Calu3 (cell line): ENCODE measurements at regions not wholly inside any gene's neighbourhood (a gene's known extent, or its start where the extent isn't known, plus 50 kb on each side); places are given as distances from the start of the nearest gene placed in this dataset.

Source experiments
- BruUV-seq: library from RNA; stranded (reverse); fragments of 400-500 nt; replicated peaks from 2 replicates; lab custom pipeline; 2021; lab: Mats Ljungman, UMichigan
- CTCF ChIA-PET: fragments of 300-600 bp; sonication (Branson Sonifier 250); formaldehyde crosslinking; loops from one replicate; lab custom pipeline; 2022; ENCODE audit warnings: antibody characterized with exemption; lab: Charles Lee
- DNase-seq: peaks from one replicate; pipeline ENCODE4 v3.0.0; 2022
- H3K27ac Mint-ChIP-seq: one replicate; pipeline ENCODE4 v1.8.0; 2022; ENCODE audit warnings: mixed read lengths; ENCODE audit not compliant: unreplicated experiment
- H3K27me3 Mint-ChIP-seq: one replicate; pipeline ENCODE4 v1.8.0; 2022; ENCODE audit warnings: mixed read lengths; ENCODE audit not compliant: unreplicated experiment
- H3K36me3 Mint-ChIP-seq: one replicate; pipeline ENCODE4 v1.8.0; 2022; ENCODE audit warnings: mild to moderate bottlenecking, moderate library complexity, mixed read lengths; ENCODE audit not compliant: insufficient read depth, unreplicated experiment
- H3K4me1 Mint-ChIP-seq: one replicate; pipeline ENCODE4 v1.8.0; 2022; ENCODE audit warnings: mild to moderate bottlenecking, low read depth, mixed read lengths; ENCODE audit not compliant: unreplicated experiment
- H3K4me3 Mint-ChIP-seq: one replicate; pipeline ENCODE4 v1.8.0; 2022; ENCODE audit warnings: mild to moderate bottlenecking, low read depth, moderate library complexity, mixed read lengths; ENCODE audit not compliant: unreplicated experiment
- H3K9me3 Mint-ChIP-seq: one replicate; pipeline ENCODE4 v1.8.0; 2022; ENCODE audit warnings: low read depth, mixed read lengths; ENCODE audit not compliant: unreplicated experiment
- intact Hi-C: fragments of 100-400 bp; cut with micrococcal nuclease; formaldehyde crosslinking; loops from one replicate; pipeline ENCODE4 v1.10.0; 2022; ENCODE audit not compliant: unreplicated experiment
- TF ChIP-seq, protein P1 (sequence below): fragments of 200-600 bp; IDR thresholded peaks from one replicate; pipeline ENCODE4 v1.8.0; 2022; ENCODE audit warnings: antibody characterized with exemption; ENCODE audit not compliant: unreplicated experiment

- H3K4me1 Mint-ChIP-seq = peaks cover 14% of the 10 kb centered on the region
- BruUV-seq = no TSS peak
- TF ChIP-seq, protein P1, sequence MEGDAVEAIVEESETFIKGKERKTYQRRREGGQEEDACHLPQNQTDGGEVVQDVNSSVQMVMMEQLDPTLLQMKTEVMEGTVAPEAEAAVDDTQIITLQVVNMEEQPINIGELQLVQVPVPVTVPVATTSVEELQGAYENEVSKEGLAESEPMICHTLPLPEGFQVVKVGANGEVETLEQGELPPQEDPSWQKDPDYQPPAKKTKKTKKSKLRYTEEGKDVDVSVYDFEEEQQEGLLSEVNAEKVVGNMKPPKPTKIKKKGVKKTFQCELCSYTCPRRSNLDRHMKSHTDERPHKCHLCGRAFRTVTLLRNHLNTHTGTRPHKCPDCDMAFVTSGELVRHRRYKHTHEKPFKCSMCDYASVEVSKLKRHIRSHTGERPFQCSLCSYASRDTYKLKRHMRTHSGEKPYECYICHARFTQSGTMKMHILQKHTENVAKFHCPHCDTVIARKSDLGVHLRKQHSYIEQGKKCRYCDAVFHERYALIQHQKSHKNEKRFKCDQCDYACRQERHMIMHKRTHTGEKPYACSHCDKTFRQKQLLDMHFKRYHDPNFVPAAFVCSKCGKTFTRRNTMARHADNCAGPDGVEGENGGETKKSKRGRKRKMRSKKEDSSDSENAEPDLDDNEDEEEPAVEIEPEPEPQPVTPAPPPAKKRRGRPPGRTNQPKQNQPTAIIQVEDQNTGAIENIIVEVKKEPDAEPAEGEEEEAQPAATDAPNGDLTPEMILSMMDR = no peak
- no peak overlapping the region for H3K4me3 Mint-ChIP-seq
- peaks cover 15% of the 10 kb centered on the region for H3K9me3 Mint-ChIP-seq
- H3K36me3 Mint-ChIP-seq = peaks cover 4% of the 10 kb centered on the region
- CTCF ChIA-PET = no interaction called here
- DNase-seq = no peak
- intact Hi-C loops = no loop called here
- no peaks in the 10 kb centered on the region for H3K27me3 Mint-ChIP-seq
- H3K27ac Mint-ChIP-seq = no peak overlapping the region
Observed at GRCh38 chrX:115889121-115889890, 281.2 kb upstream of the AGTR2 start.

DNA sequence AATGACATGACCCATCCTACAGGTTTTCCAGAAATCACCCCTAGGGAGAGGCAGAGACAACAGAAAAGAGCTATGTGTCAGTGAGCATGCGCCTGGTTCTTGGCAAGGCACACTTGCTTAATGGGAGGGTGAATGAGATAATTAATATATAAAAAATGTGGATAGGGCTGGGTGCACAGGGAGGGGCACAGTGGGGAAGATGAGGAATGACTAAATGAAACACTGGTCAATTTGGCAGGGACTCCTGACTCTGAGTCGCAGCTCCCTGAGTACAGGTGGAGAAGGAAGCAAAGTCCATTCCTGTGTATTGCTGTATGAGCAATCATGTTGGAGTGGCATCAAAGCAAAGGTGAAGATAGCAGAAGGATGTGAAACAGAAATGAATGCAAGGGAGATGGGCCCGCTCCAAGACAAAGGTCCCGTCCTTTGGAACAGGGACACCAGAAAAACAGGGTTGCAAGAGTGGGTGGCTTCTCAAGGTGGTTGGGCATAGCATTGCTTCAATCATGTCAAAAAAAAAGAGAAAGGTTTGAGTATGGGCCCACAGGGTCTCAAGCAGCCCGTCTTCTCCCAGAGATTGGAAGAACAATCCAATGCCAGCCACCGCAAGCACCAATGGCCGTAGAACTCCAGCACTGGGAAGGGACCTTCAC is 278.4 kb upstream of the AGTR2 start:
- H3K27me3 Mint-ChIP-seq = no peaks in the 10 kb centered on the region

DNA sequence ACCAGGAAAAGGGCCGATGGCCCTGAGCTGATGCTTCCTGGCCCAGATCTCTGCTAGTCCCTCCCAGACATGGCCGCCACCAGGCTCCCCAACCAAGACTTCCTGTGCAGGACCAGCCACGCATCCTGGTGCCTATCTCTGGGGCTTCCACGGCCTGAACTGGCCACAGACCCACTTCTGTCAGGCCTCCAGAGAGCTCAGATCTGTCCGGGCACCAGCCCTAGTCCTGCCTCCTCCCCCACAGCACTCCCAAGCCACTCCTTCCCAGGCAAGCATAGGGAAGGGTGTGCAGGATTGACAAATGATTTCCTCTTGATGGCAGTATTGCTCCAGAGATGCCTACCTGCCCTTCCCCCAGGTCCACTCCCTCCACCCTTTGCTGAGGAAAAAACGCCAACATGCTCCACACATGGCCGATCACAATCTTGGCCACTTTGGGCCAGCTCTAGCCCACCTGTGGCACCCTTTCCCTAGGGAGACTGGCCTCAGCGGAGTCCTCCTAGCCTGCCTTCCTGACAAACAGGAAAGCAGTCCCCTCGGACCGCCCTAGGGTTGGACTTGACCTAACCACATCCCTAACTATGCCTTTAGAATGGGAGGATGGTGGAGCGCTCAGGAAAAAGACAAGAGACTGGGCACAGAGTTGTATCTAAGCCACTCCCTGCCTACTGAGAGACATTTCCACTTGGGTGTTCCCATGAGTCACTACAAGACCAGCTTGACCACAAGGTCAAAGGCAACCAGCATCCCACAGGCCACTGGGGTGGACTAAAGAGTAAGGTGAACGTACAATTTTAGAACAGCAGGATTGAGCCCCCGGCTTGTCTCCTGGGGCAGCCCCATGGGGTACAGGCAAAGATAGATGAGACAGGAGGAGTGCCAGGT is 277.5 kb upstream of the AGTR2 start:
- Mint-ChIP-seq H3K27me3 (no peaks in the 10 kb centered on the region), H3K36me3 (peaks cover 2% of the 10 kb centered on the region), H3K9me3 (peaks cover 16% of the 10 kb centered on the region), H3K4me3 (no peak overlapping the region), H3K27ac (no peak overlapping the region), H3K4me1 (peaks cover 14% of the 10 kb centered on the region)
- no TSS peak for BruUV-seq
- CTCF ChIA-PET = no interaction called here
- TF ChIP-seq, protein P1 = no peak
- no peak for DNase-seq
- intact Hi-C loops = no loop called here

More for the DNA sequence above, 278.4 kb upstream of the AGTR2 start:
- TF ChIP-seq, protein P1 = no peak
- H3K36me3 Mint-ChIP-seq = peaks cover 4% of the 10 kb centered on the region
- H3K9me3 Mint-ChIP-seq = peaks cover 12% of the 10 kb centered on the region
- no peak for DNase-seq
- H3K27ac Mint-ChIP-seq = no peak overlapping the region
- no peak overlapping the region for H3K4me3 Mint-ChIP-seq
- CTCF ChIA-PET = no interaction called here
- H3K4me1 Mint-ChIP-seq = peaks cover 14% of the 10 kb centered on the region
- BruUV-seq = no TSS peak
- intact Hi-C loops = no loop called here

DNA sequence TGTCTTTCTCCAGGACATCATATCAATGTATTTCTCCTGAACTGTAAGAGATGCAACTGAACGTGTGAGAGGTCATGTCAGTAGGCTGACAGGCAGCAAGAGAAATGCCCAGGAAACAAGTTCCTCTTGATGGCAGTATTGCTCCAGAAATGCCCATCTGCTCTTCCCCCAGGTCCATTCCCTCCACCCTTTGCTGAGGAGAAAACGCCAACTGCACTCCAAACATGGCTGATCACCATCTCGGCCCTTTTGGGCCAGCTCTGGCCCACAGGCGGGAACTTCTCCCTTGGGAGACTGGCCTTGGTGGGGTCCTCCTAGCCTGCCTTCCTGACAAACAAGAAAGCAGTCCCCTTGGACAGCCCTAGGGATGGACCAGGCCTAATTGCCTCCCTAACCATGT is 276.5 kb upstream of the AGTR2 start:
- no peak overlapping the region for H3K27ac Mint-ChIP-seq
- peaks cover 16% of the 10 kb centered on the region for H3K9me3 Mint-ChIP-seq
- no peak for DNase-seq
- H3K4me3 Mint-ChIP-seq = no peak overlapping the region
- no peaks in the 10 kb centered on the region for H3K36me3 Mint-ChIP-seq
- TF ChIP-seq, protein P1 = no peak
- CTCF ChIA-PET = no interaction called here
- H3K4me1 Mint-ChIP-seq = peaks cover 14% of the 10 kb centered on the region
- intact Hi-C loops = no loop called here
- no TSS peak for BruUV-seq
- no peaks in the 10 kb centered on the region for H3K27me3 Mint-ChIP-seq
